ENCODE measurements at regions not wholly inside any gene's neighbourhood (a gene's known extent, or its start where the extent isn't known, plus 50 kb on each side); places are given as distances from the start of the nearest gene placed in this dataset.

DNA sequence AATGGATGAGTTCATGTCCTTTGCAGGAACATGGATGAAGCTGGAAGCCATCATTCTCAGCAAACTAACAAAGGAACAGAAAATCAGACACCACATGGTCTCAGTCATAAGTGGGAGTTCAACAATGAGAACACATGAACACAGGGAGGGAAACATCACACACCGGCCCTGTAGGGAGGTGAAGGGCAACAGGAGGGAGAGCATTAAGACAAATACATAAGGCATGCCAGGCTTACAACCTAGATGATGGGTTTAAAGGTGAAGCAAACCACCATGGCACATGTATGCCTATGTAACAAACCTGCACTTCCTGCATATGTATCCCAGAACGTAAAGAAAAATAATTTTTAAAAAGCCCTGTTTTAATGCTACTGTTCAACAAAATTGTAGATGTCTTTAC, 914.2 kb upstream of the ATXN7L3B start:
- no peaks in the 10 kb centered on the region for H4K20me1 ChIP-seq (ENCODE audit: insufficient read depth, poor library complexity, severe bottlenecking)
- H3K4me3 ChIP-seq: no peak overlapping the region
- H3K9me2 ChIP-seq (replicated peaks; ENCODE audit: insufficient read depth): no peaks in the 10 kb centered on the region
- H3K36me3 ChIP-seq (replicated peaks; ENCODE audit: insufficient read depth, low read depth): no peaks in the 10 kb centered on the region
- TF ChIP-seq EZH2 (IDR thresholded peaks at IDR 0.05; ENCODE audit: borderline replicate concordance) (no peak), EZH2phosphoT487 (IDR thresholded peaks at IDR 0.05; ENCODE audit: low read depth, severe bottlenecking, unreplicated experiment) (no peak)
- TF ChIP-seq, protein P1, sequence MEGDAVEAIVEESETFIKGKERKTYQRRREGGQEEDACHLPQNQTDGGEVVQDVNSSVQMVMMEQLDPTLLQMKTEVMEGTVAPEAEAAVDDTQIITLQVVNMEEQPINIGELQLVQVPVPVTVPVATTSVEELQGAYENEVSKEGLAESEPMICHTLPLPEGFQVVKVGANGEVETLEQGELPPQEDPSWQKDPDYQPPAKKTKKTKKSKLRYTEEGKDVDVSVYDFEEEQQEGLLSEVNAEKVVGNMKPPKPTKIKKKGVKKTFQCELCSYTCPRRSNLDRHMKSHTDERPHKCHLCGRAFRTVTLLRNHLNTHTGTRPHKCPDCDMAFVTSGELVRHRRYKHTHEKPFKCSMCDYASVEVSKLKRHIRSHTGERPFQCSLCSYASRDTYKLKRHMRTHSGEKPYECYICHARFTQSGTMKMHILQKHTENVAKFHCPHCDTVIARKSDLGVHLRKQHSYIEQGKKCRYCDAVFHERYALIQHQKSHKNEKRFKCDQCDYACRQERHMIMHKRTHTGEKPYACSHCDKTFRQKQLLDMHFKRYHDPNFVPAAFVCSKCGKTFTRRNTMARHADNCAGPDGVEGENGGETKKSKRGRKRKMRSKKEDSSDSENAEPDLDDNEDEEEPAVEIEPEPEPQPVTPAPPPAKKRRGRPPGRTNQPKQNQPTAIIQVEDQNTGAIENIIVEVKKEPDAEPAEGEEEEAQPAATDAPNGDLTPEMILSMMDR (IDR thresholded peaks at IDR 0.05; ENCODE audit: poor library complexity): no peak
- no peak overlapping the region for H3K27ac ChIP-seq
- H3K27me3 ChIP-seq: no peaks in the 10 kb centered on the region
- H3K4me1 ChIP-seq (ENCODE audit: insufficient read depth): no peaks in the 10 kb centered on the region
- no peak overlapping the region for H3K4me2 ChIP-seq
- no peaks in the 10 kb centered on the region for H3K79me2 ChIP-seq
- no peak overlapping the region for H2AFZ ChIP-seq
- 98% methylated on average over 2 of the region's 2 CpGs for WGBS (ENCODE audit: low lambda C conversion rate, missing lambda C conversion rate)
- no peak for DNase-seq (ENCODE audit: low spot score)
- no peaks in the 10 kb centered on the region for H3K9me3 ChIP-seq (ENCODE audit: low read depth)

DNA sequence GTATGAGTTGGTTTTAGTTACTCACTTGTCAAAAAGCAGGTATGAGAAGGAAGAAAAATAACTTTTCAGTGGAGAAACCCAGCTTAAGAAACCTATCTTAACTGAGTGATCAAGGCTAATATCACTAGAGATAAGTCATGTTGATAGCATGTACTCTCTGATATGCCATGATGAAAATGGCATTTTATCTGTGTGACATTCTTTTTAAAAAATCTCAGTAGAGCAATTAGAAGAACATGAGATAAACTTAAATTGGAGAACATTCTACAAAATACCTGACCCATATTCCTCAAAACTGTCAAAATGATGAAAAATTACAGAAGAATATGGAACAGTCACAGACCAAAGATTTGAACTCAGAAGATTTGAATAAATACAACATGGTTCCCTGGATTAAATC, 912.4 kb upstream of the ATXN7L3B start:
- no peak overlapping the region for H3K4me2 ChIP-seq
- no peaks in the 10 kb centered on the region for H3K36me3 ChIP-seq (replicated peaks; ENCODE audit: insufficient read depth, low read depth)
- H3K9me2 ChIP-seq (replicated peaks; ENCODE audit: insufficient read depth): no peaks in the 10 kb centered on the region
- H3K4me1 ChIP-seq (ENCODE audit: insufficient read depth): no peaks in the 10 kb centered on the region
- H4K20me1 ChIP-seq (ENCODE audit: insufficient read depth, poor library complexity, severe bottlenecking): no peaks in the 10 kb centered on the region
- DNase-seq (ENCODE audit: low spot score): no peak
- H3K27ac ChIP-seq: no peak overlapping the region
- H3K79me2 ChIP-seq: no peaks in the 10 kb centered on the region
- no peak overlapping the region for H3K4me3 ChIP-seq
- H3K27me3 ChIP-seq: no peaks in the 10 kb centered on the region
- no peaks in the 10 kb centered on the region for H3K9me3 ChIP-seq (ENCODE audit: low read depth)
- no peak overlapping the region for H2AFZ ChIP-seq
- no peak for TF ChIP-seq EZH2phosphoT487 (IDR thresholded peaks at IDR 0.05; ENCODE audit: low read depth, severe bottlenecking, unreplicated experiment)
- TF ChIP-seq EZH2 (IDR thresholded peaks at IDR 0.05; ENCODE audit: borderline replicate concordance): no peak
- TF ChIP-seq, protein P1 (IDR thresholded peaks at IDR 0.05; ENCODE audit: poor library complexity): no peak

DNA sequence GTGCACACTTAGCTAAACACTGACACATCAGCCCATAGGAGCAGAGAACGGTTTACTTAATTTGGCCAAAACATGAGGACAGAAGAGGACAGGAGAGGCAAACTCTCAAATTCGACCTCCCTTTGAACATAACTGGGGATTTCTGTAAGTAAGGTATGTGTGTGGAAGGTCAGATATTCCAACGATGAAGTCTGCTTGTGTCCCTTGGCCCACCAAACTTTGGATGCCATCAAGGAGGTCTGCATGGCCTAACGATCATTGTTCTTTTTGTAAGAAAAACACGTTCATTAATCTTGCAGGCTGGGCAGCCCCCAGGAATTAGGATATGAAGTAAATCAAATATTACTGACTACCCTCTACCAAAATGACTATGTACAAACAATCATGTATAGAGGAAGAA, 908.5 kb upstream of the ATXN7L3B start:
- Histone ChIP-seq H2AFZ (no peak overlapping the region), H3K4me1 (ENCODE audit: insufficient read depth) (no peaks in the 10 kb centered on the region), H3K4me2 (no peak overlapping the region), H3K9me2 (replicated peaks; ENCODE audit: insufficient read depth) (no peaks in the 10 kb centered on the region), H4K20me1 (ENCODE audit: insufficient read depth, poor library complexity, severe bottlenecking) (no peaks in the 10 kb centered on the region), H3K27ac (no peak overlapping the region), H3K36me3 (replicated peaks; ENCODE audit: insufficient read depth, low read depth) (no peaks in the 10 kb centered on the region), H3K79me2 (no peaks in the 10 kb centered on the region), H3K27me3 (no peaks in the 10 kb centered on the region), H3K4me3 (no peak overlapping the region), H3K9me3 (ENCODE audit: low read depth) (no peaks in the 10 kb centered on the region)
- WGBS (ENCODE audit: low lambda C conversion rate, missing lambda C conversion rate): 89% methylated on average over 5 of the region's 5 CpGs
- no peak for DNase-seq (ENCODE audit: low spot score)
- TF ChIP-seq EZH2phosphoT487 (IDR thresholded peaks at IDR 0.05; ENCODE audit: low read depth, severe bottlenecking, unreplicated experiment) (no peak), EZH2 (IDR thresholded peaks at IDR 0.05; ENCODE audit: borderline replicate concordance) (no peak)
- TF ChIP-seq, protein P1 (IDR thresholded peaks at IDR 0.05; ENCODE audit: poor library complexity): no peak

Data from hepatocyte (in vitro differentiated cells).